CD4-positive, alpha-beta T cell treated with Interleukin-17A for 1 hour (primary cell): ENCODE measurements at regions not wholly inside any gene's neighbourhood (a gene's known extent, or its start where the extent isn't known, plus 50 kb on each side); places are given as distances from the start of the nearest gene placed in this dataset.
A peak's percentile ranks its signal among the peaks of the same experiment; 100 is the strongest.

Experiments used
- DNase-seq: peaks from one replicate; pipeline ENCODE4 v3.0.0-alpha.2; 2020

DNA sequence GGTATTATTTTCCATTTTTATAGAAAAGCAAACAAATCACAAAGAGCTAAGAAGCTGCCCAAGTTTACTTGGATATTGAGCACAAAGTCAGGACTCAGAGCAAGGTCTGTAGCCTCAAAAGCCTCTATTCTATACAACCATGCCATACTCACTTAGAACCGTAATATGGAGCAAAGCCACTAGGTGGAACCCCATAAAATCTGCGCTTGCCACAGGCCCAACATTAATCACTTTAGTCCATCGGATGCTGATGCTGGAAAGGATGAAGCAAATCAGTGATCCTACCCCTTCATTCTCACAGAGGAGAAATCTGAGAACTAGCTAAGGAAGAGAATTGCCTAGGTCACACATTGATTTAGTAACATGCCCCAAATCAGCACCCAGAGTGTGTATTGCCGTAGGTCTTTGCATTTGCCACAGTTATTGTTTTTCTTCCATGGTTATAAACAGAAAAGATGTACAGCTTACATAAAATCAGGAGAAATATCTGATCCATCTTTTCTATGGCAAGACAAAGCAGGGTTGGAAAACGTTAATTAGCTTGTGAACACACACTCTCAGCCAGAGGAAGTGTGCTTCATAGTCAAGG lies 56.7 kb upstream of the RAB38 start:
- DNase-seq, result peak; percentile 33

DNA sequence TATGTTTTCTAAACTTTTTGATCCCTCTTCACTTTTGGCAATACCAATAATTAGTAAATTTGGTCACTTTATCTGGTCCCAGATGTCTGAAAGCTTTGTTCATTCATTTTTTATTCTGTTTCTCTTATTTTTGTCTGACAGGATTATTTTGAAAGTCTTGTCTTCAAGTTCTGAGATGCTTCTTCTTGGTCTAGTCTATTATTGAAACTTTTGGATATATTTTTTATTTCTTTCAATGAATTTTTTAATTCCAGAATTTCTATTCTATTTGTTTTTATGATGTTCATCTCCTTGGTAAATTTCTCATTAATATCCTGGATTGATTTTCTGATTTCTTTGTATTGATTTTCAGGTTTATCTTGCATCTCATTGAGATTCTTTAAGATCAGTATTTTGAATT lies 54.1 kb upstream of the RAB38 start:
- no peak for DNase-seq
